ENCODE measurements at regions not wholly inside any gene's neighbourhood (a gene's known extent, or its start where the extent isn't known, plus 50 kb on each side); places are given as distances from the start of the nearest gene placed in this dataset.

- intact Hi-C loops (cut with DNase I), result no loop called here
- H3K36me3 ChIP-seq (ENCODE audit: control insufficient read depth in 1 of 2, insufficient read depth in 2 of 2, low read length in 1 of 2), result no peaks in the 10 kb centered on the region
- H3K27ac ChIP-seq (ENCODE audit: low read depth in 1 of 2, low read length in 2 of 2), result no peak overlapping the region
- no peak for ATAC-seq (ENCODE audit: low FRiP score)
- 53 to 56% methylated on average over 6 of the region's 6 CpGs for WGBS, 2 donors
- no peak overlapping the region for H3K4me3 ChIP-seq (ENCODE audit: low read length in 2 of 2)
- no peak for DNase-seq
- no peaks in the 10 kb centered on the region for H3K4me1 ChIP-seq (ENCODE audit: control insufficient read depth in 1 of 2, insufficient read depth in 2 of 2, low read length in 2 of 2)
- no peaks in the 10 kb centered on the region for H3K27me3 ChIP-seq (ENCODE audit: control insufficient read depth in 1 of 2, insufficient read depth in 2 of 2, low read length in 1 of 2)
- H3K9me3 ChIP-seq (ENCODE audit: control insufficient read depth, low read length), result no peaks in the 10 kb centered on the region
These were observed 62.5 kb upstream of the TBX3 start for GRCh38 chr12:114746297-114747011.

- Histone ChIP-seq H3K9me3 (ENCODE audit: control insufficient read depth, low read length) (no peaks in the 10 kb centered on the region), H3K27ac (ENCODE audit: low read depth in 1 of 2, low read length in 2 of 2) (no peak overlapping the region), H3K36me3 (ENCODE audit: control insufficient read depth in 1 of 2, insufficient read depth in 2 of 2, low read length in 1 of 2) (no peaks in the 10 kb centered on the region), H3K27me3 (ENCODE audit: control insufficient read depth in 1 of 2, insufficient read depth in 2 of 2, low read length in 1 of 2) (no peaks in the 10 kb centered on the region), H3K4me1 (ENCODE audit: control insufficient read depth in 1 of 2, insufficient read depth in 2 of 2, low read length in 2 of 2) (no peaks in the 10 kb centered on the region), H3K4me3 (ENCODE audit: low read length in 2 of 2) (no peak overlapping the region)
- ATAC-seq (ENCODE audit: low FRiP score) (no peak), DNase-seq (no peak)
- WGBS, 2 donors, result 75 to 79% methylated on average over 15 of the region's 15 CpGs
- intact Hi-C loops (cut with DNase I), result no loop called here
These were observed 60.7 kb upstream of the TBX3 start for GRCh38 chr12:114744691-114745090.

GRCh38 chr12:114744285-114744684 lies 60.3 kb upstream of the TBX3 start:
- Histone ChIP-seq H3K36me3 (ENCODE audit: control insufficient read depth in 1 of 2, insufficient read depth in 2 of 2, low read length in 1 of 2) (no peaks in the 10 kb centered on the region), H3K4me3 (ENCODE audit: low read length in 2 of 2) (no peak overlapping the region), H3K9me3 (ENCODE audit: control insufficient read depth, low read length) (no peaks in the 10 kb centered on the region), H3K27ac (ENCODE audit: low read depth in 1 of 2, low read length in 2 of 2) (no peak overlapping the region), H3K27me3 (ENCODE audit: control insufficient read depth in 1 of 2, insufficient read depth in 2 of 2, low read length in 1 of 2) (no peaks in the 10 kb centered on the region), H3K4me1 (ENCODE audit: control insufficient read depth in 1 of 2, insufficient read depth in 2 of 2, low read length in 2 of 2) (no peaks in the 10 kb centered on the region)
- WGBS, 2 donors, result 93 to 94% methylated on average over 6 of the region's 6 CpGs
- ATAC-seq (ENCODE audit: low FRiP score), result no peak
- intact Hi-C loops (cut with DNase I), result no loop called here
- DNase-seq, result no peak

GRCh38 chr12:114743799-114744198 lies 59.8 kb upstream of the TBX3 start:
- Histone ChIP-seq H3K27ac (ENCODE audit: low read depth in 1 of 2, low read length in 2 of 2) (no peak overlapping the region), H3K9me3 (ENCODE audit: control insufficient read depth, low read length) (no peaks in the 10 kb centered on the region), H3K27me3 (ENCODE audit: control insufficient read depth in 1 of 2, insufficient read depth in 2 of 2, low read length in 1 of 2) (no peaks in the 10 kb centered on the region), H3K4me3 (ENCODE audit: low read length in 2 of 2) (no peak overlapping the region), H3K36me3 (ENCODE audit: control insufficient read depth in 1 of 2, insufficient read depth in 2 of 2, low read length in 1 of 2) (no peaks in the 10 kb centered on the region), H3K4me1 (ENCODE audit: control insufficient read depth in 1 of 2, insufficient read depth in 2 of 2, low read length in 2 of 2) (no peaks in the 10 kb centered on the region)
- whole genome bisulfite sequencing, 2 donors, result 100% methylated on average over 1 of the region's 1 CpG
- intact Hi-C loops (cut with DNase I), result no loop called here
- ATAC-seq (ENCODE audit: low FRiP score), result no peak
- DNase-seq, result no peak

- Histone ChIP-seq H3K27ac (ENCODE audit: low read depth in 1 of 2, low read length in 2 of 2) (no peak overlapping the region), H3K27me3 (ENCODE audit: control insufficient read depth in 1 of 2, insufficient read depth in 2 of 2, low read length in 1 of 2) (no peaks in the 10 kb centered on the region), H3K36me3 (ENCODE audit: control insufficient read depth in 1 of 2, insufficient read depth in 2 of 2, low read length in 1 of 2) (no peaks in the 10 kb centered on the region), H3K4me3 (ENCODE audit: low read length in 2 of 2) (no peak overlapping the region), H3K4me1 (ENCODE audit: control insufficient read depth in 1 of 2, insufficient read depth in 2 of 2, low read length in 2 of 2) (no peaks in the 10 kb centered on the region), H3K9me3 (ENCODE audit: control insufficient read depth, low read length) (no peaks in the 10 kb centered on the region)
- DNase-seq, result no peak
- WGBS, 2 donors, result 69 to 85% methylated on average over 4 of the region's 4 CpGs
- no peak for ATAC-seq (ENCODE audit: low FRiP score)
- intact Hi-C loops (cut with DNase I), result no loop called here
These were observed 59.3 kb upstream of the TBX3 start for GRCh38 chr12:114743289-114743688.

GRCh38 chr12:114742363-114742762 lies 58.4 kb upstream of the TBX3 start:
- no peak for DNase-seq
- Histone ChIP-seq H3K27ac (ENCODE audit: low read depth in 1 of 2, low read length in 2 of 2) (no peak overlapping the region), H3K4me3 (ENCODE audit: low read length in 2 of 2) (no peak overlapping the region), H3K4me1 (ENCODE audit: control insufficient read depth in 1 of 2, insufficient read depth in 2 of 2, low read length in 2 of 2) (no peaks in the 10 kb centered on the region), H3K9me3 (ENCODE audit: control insufficient read depth, low read length) (no peaks in the 10 kb centered on the region), H3K27me3 (ENCODE audit: control insufficient read depth in 1 of 2, insufficient read depth in 2 of 2, low read length in 1 of 2) (no peaks in the 10 kb centered on the region), H3K36me3 (ENCODE audit: control insufficient read depth in 1 of 2, insufficient read depth in 2 of 2, low read length in 1 of 2) (no peaks in the 10 kb centered on the region)
- WGBS, 2 donors, result 68 to 69% methylated on average over 9 of the region's 9 CpGs
- intact Hi-C loops (cut with DNase I), result no loop called here
- ATAC-seq (ENCODE audit: low FRiP score), result no peak

GRCh38 chr12:114741940-114742339 lies 58.0 kb upstream of the TBX3 start:
- Histone ChIP-seq H3K4me1 (ENCODE audit: control insufficient read depth in 1 of 2, insufficient read depth in 2 of 2, low read length in 2 of 2) (no peaks in the 10 kb centered on the region), H3K27me3 (ENCODE audit: control insufficient read depth in 1 of 2, insufficient read depth in 2 of 2, low read length in 1 of 2) (no peaks in the 10 kb centered on the region), H3K36me3 (ENCODE audit: control insufficient read depth in 1 of 2, insufficient read depth in 2 of 2, low read length in 1 of 2) (no peaks in the 10 kb centered on the region), H3K4me3 (ENCODE audit: low read length in 2 of 2) (no peak overlapping the region), H3K27ac (ENCODE audit: low read depth in 1 of 2, low read length in 2 of 2) (no peak overlapping the region), H3K9me3 (ENCODE audit: control insufficient read depth, low read length) (no peaks in the 10 kb centered on the region)
- ATAC-seq (ENCODE audit: low FRiP score) (no peak), DNase-seq (no peak)
- WGBS, 2 donors, result 87 to 96% methylated on average over 4 of the region's 4 CpGs
- intact Hi-C loops (cut with DNase I), result no loop called here

GRCh38 chr12:114740448-114740847 lies 56.5 kb upstream of the TBX3 start:
- no peak for ATAC-seq (ENCODE audit: low FRiP score)
- intact Hi-C loops (cut with DNase I), result no loop called here
- Histone ChIP-seq H3K9me3 (ENCODE audit: control insufficient read depth, low read length) (no peaks in the 10 kb centered on the region), H3K36me3 (ENCODE audit: control insufficient read depth in 1 of 2, insufficient read depth in 2 of 2, low read length in 1 of 2) (no peaks in the 10 kb centered on the region), H3K4me3 (ENCODE audit: low read length in 2 of 2) (no peak overlapping the region), H3K27ac (ENCODE audit: low read depth in 1 of 2, low read length in 2 of 2) (no peak overlapping the region), H3K4me1 (ENCODE audit: control insufficient read depth in 1 of 2, insufficient read depth in 2 of 2, low read length in 2 of 2) (no peaks in the 10 kb centered on the region), H3K27me3 (ENCODE audit: control insufficient read depth in 1 of 2, insufficient read depth in 2 of 2, low read length in 1 of 2) (no peaks in the 10 kb centered on the region)
- no peak for DNase-seq
- WGBS, 2 donors, result 89 to 90% methylated on average over 7 of the region's 7 CpGs

- no peak for DNase-seq
- H3K4me1 ChIP-seq (ENCODE audit: control insufficient read depth in 1 of 2, insufficient read depth in 2 of 2, low read length in 2 of 2), result no peaks in the 10 kb centered on the region
These were observed 54.6 kb upstream of the TBX3 start for GRCh38 chr12:114738460-114739184.

More at GRCh38 chr12:114738460-114739184, 54.6 kb upstream of the TBX3 start:
- Histone ChIP-seq H3K27ac (ENCODE audit: low read depth in 1 of 2, low read length in 2 of 2) (no peak overlapping the region), H3K9me3 (ENCODE audit: control insufficient read depth, low read length) (no peaks in the 10 kb centered on the region), H3K36me3 (ENCODE audit: control insufficient read depth in 1 of 2, insufficient read depth in 2 of 2, low read length in 1 of 2) (no peaks in the 10 kb centered on the region), H3K27me3 (ENCODE audit: control insufficient read depth in 1 of 2, insufficient read depth in 2 of 2, low read length in 1 of 2) (no peaks in the 10 kb centered on the region), H3K4me3 (ENCODE audit: low read length in 2 of 2) (no peak overlapping the region)
- intact Hi-C loops (cut with DNase I), result no loop called here
- no peak for ATAC-seq (ENCODE audit: low FRiP score)
- WGBS, 2 donors, result 81 to 82% methylated on average over 9 of the region's 9 CpGs

Data from aorta (tissue), 5 donors.